PC-9 (cell line): ENCODE measurements at regions not wholly inside any gene's neighbourhood (a gene's known extent, or its start where the extent isn't known, plus 50 kb on each side); places are given as distances from the start of the nearest gene placed in this dataset.

Experiments used
- EZH2 ChIP-seq: fragments of 200-600 bp; sonication (generic); IDR thresholded peaks from 2 replicates; pipeline ENCODE4 v1.8.0; 2017; ENCODE audit warnings: antibody characterized with exemption, low read depth
- TF ChIP-seq, protein P1 (sequence below): fragments of 200-600 bp; sonication (generic); conservative IDR thresholded peaks from 2 replicates; pipeline ENCODE4 v1.6.1; 2017; ENCODE audit warnings: mixed run types, antibody characterized with exemption, mild to moderate bottlenecking, moderate library complexity

DNA sequence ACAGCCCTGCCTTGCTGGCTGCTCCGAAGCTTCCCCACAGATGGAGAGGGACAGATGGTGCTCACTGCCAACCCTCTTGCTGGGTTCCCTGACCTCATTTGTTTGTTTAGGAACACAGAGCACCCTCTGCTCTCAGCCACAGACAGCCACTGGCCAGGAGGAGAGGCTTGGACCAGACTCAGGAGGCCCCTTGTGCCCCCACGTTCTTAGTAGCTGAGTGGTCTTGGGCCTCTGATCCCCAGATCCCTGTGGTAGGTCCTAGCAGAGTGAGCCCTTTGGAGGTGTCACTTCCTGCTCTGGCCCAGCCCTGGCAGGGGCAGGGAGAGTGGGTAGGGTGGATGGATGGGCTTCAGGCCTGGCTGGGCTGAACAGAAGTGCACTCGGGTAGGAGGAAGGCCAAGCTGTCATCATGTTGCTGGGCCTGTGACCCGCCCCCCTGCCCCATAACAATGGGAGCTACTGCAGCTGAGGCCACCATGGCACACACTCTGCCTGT lies 84.0 kb downstream of the DHCR7 start:
- TF ChIP-seq, protein P1, sequence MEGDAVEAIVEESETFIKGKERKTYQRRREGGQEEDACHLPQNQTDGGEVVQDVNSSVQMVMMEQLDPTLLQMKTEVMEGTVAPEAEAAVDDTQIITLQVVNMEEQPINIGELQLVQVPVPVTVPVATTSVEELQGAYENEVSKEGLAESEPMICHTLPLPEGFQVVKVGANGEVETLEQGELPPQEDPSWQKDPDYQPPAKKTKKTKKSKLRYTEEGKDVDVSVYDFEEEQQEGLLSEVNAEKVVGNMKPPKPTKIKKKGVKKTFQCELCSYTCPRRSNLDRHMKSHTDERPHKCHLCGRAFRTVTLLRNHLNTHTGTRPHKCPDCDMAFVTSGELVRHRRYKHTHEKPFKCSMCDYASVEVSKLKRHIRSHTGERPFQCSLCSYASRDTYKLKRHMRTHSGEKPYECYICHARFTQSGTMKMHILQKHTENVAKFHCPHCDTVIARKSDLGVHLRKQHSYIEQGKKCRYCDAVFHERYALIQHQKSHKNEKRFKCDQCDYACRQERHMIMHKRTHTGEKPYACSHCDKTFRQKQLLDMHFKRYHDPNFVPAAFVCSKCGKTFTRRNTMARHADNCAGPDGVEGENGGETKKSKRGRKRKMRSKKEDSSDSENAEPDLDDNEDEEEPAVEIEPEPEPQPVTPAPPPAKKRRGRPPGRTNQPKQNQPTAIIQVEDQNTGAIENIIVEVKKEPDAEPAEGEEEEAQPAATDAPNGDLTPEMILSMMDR = no peak
- no peak for TF ChIP-seq EZH2
